GM10248 (cell line): ENCODE measurements at regions not wholly inside any gene's neighbourhood (a gene's known extent, or its start where the extent isn't known, plus 50 kb on each side); places are given as distances from the start of the nearest gene placed in this dataset.
"Not testable (repeated sequence)": the region's sequence is repeated elsewhere in the genome, so short reads cannot be mapped to it uniquely, and the experiment has no call there.

Source experiments
- CTCF ChIA-PET: fragments of 300-600 bp; sonication (Branson Sonifier 250); formaldehyde crosslinking; extraction: SDS; loops from one replicate; lab custom pipeline; 2021; ENCODE audit warnings: antibody characterized with exemption; lab: Yijun Ruan, JAX
- POLR2A ChIA-PET: fragments of 350-650 bp; sonication (Branson Sonifier 250); formaldehyde crosslinking; extraction: SDS; loops from one replicate; lab custom pipeline; 2020; ENCODE audit warnings: antibody characterized with exemption; lab: Yijun Ruan, JAX
- DNase-seq: peaks from one replicate; pipeline ENCODE4 v3.0.0; 2012; ENCODE audit errors: extremely low spot score
- TF ChIP-seq, protein P1 (sequence below): IDR thresholded peaks from 2 replicates; pipeline ENCODE4 v1.5.1; 2012; ENCODE audit warnings: mild to moderate bottlenecking, low read depth; ENCODE audit errors: extremely low read depth, missing control alignments, control extremely low read depth

DNA sequence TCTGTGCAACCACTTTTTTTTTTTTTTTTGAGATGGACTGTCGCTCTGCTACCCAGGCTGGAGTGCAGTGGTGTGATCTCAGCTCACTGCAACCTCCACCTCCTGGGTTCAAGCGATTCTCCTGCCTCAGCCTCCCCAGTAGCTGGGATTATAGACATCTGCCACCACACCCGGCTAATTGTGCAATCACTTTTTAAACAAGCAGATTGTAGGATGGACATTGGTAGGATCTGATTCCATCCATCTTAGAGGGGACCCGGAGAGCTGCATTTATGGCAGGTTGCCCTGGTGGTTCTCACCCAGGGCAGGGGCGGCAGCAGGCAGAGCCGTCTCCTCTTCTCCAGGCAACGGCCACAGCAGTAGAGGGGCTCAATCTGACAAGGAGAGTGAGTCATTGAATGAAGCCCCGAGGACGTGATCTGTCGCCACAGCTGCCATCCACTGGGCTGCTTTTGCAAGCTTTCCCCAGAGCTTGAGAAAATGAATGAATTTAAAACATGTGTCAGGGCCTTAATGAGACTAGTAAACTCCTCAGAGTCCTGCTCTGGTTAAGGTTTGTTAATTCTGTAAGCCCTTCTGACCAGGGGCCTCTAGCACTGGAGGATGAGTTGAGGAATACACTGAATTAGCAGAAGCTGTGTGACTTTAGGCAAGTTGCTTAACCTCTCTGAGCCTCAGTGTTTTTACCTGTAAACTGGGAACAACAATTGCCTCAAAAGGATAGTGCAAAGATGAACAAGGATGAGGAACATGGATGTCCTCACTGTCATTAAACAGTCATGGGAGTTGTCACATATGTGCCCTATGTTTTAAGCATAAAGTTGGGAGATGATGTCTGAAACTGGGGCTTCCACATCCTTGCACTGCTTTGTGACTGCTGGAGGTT is 129.1 kb downstream of the ASB7 start:
- DNase-seq: no peak
- TF ChIP-seq, protein P1, sequence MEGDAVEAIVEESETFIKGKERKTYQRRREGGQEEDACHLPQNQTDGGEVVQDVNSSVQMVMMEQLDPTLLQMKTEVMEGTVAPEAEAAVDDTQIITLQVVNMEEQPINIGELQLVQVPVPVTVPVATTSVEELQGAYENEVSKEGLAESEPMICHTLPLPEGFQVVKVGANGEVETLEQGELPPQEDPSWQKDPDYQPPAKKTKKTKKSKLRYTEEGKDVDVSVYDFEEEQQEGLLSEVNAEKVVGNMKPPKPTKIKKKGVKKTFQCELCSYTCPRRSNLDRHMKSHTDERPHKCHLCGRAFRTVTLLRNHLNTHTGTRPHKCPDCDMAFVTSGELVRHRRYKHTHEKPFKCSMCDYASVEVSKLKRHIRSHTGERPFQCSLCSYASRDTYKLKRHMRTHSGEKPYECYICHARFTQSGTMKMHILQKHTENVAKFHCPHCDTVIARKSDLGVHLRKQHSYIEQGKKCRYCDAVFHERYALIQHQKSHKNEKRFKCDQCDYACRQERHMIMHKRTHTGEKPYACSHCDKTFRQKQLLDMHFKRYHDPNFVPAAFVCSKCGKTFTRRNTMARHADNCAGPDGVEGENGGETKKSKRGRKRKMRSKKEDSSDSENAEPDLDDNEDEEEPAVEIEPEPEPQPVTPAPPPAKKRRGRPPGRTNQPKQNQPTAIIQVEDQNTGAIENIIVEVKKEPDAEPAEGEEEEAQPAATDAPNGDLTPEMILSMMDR: no peak
- POLR2A ChIA-PET: no interaction called here
- CTCF ChIA-PET: no interaction called here

DNA sequence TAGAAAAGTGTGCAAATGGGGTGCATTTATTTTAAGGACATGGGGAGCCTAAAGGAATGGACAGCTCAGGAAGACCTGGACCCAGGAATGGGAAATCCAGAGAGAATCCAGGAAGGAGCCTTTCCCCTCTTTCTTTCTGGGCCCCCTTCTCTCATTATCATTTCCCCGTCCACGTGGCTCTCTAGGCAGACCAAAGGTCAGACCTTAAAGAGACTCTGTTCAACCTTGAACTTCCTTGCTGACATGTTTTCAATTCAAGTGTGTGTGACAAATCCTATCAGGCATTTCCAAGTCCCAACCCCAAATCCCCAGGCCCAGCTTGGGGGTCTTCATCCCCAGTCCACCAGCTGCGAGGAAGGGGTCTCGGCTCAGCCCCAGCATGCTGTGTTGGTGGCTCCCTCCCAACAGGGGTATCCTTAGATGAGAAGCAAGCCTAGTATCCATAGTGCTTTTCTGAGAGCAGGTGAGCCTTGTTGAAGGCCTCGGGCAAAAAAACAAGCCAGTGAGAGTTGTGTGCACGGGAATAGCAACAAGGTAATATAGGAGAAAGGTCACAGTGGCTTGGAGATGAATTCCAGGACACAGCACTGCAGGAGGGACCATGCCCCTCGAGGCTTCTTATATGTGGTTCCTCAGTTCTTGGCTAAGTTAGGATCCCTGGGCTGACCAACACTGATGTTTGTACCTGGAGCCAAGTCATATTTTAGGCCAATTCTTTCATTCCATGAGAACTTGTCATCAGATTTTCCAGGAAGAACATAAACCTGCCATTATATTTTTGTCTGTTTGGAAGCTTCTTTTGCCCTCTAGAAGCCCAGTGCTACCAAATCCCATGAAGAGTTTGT is 130.0 kb downstream of the ASB7 start:
- POLR2A ChIA-PET: no interaction called here
- DNase-seq: no peak
- CTCF ChIA-PET: interaction anchor here (1.8 kb wide), 1 partner anchor 140 kb away, joined by 4 read pairs; no protein-coding TSS in a partner anchor
- TF ChIP-seq, protein P1: no peak

DNA sequence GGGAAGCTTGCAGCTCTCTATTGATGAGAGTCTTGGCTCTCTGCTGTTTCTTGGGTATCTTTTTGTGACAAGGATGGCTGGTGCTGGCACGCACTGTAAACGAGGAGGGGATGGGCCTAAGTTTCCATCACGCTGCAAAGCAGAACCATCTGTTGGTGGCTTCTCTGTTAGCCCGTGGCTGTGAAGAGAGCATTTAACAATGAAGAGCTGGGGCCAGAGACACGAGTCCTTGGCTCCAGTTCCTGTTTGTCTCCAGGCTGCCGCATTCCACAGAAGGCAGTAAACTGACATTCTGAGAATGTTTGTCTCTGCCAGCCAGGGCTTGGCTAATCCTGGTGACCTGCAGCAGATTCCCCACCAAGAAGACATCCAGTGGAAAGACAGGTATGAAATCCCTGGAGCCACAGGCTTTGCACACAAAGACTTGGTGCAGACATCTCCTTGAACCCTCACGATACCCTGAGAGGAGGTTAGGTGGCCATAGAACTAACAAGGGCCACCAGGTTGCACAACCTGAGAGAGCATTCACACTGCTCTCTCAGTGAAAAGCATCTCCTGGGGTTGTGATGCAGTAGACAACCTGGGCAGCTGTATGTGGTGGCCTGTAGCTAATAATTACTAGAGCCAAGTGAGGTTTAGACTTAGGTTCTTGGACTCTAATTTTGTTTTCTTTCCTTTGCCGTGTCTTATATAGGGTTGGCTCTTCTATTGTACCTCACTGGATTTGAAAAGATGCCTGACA is 130.9 kb downstream of the ASB7 start:
- no peak for DNase-seq
- ChIA-PET CTCF (interaction anchor here (1.8 kb wide), 1 partner anchor 140 kb away, joined by 4 read pairs; no protein-coding TSS in a partner anchor), POLR2A (no interaction called here)
- TF ChIP-seq, protein P1: no peak

DNA sequence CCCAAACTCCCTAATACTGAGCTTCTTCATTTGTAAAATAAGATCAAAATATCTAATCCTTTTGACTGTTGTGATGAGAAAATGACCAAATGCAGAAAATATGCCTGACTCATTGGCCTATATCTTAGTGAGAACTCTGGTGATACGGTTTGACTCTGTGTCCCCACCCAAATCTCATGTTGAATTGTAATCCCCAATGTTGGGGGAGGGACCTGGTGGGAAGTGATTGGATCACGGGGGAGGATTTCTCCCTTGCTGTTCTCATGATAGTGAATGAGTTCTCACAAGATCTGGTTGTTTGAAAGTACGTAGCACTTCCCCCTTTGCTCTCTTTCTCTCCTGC is 131.4 kb downstream of the ASB7 start:
- DNase-seq, POLR2A ChIA-PET: not testable (repeated sequence)
- CTCF ChIA-PET: interaction anchor here (1.8 kb wide), 1 partner anchor 139 kb away, joined by 4 read pairs; no protein-coding TSS in a partner anchor

DNA sequence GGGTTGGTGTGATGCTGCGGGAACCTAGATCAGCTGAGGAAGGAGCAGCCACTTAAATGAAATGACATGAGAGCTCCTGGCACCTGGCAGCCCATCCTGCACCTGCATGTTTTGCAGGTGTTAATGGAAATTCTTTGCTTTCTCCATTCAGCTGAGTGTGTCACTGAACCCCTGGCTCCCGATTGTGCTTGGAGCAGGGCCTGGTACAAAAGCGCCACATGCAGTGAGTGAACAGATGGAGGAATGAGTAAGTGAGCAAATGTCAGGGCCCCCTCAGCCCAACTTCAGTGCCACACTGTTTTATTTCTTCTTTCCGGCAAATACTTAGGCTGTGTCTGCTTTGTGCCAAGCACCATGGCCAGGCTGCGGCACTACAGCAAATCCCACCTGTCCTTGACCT is 132.2 kb downstream of the ASB7 start:
- TF ChIP-seq, protein P1: no peak
- DNase-seq: no peak
- POLR2A ChIA-PET: no interaction called here
- CTCF ChIA-PET: no interaction called here

DNA sequence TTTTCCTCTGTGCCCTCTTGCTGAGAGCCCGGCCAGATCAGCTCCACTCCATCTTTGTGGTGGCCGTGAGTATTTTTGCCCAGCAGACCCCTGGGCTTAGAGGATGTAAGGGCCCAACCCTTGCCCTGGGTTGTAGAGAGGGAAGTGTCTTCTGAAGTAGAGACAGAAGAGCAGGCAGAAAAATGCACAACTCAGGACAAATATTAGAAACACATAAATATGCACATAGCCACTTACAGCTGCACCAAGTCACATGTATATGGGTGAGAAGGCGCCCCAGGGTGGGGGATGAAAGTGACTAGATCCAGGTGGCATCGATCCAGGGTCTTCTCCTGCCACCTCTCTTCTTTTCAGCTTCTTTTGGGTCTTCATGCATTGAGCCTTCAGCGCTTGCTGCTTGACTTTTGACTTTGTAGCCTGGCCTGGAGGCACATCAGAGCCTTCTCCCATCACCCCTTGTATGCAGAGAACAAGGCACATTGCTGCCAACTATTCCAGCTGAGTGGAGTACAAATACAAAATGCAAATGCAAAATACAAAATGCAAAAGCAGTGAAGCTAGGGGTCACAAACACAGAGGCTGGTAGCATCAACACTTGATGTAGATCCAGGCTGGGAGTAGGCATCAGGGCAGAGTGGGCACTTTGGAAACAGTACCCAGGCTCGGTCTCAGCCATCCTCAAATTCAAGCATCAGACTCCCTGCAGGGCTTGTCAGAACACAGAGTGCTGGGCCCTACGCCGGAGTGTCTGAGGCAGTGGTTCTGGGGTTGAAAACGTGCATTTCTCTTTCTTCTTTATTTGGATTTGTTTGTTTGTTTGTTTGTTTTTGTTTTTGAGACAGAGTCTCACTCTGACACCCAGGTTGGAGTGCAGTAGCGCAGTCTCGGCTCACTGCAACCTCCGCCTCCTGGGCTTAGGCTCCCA is 133.0 kb downstream of the ASB7 start:
- CTCF ChIA-PET: no interaction called here
- no peak for DNase-seq
- POLR2A ChIA-PET: no interaction called here
- TF ChIP-seq, protein P1: no peak
